ENCODE measurements at regions not wholly inside any gene's neighbourhood (a gene's known extent, or its start where the extent isn't known, plus 50 kb on each side); places are given as distances from the start of the nearest gene placed in this dataset.

DNA sequence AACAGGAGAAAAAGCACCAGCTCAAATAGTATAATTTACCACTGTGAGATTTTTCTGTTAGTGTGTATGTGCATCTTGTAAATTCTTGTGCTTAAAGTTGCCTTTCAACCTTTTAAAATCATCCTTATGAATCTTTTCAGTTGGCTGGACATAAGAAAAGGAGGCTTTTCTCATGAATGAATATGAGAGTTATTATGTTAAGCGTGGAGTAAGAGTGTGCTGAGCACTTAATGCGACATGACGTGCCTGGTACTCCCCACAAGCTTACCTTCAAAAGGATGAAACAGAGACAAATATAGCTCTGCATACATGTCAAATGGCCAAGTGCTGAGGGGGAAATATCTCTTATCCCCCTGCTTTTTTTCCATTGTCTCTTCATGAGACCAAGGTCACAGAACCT is 85.3 kb upstream of the ADGRL2 start:
- Histone ChIP-seq H2AFZ (ENCODE audit: low read length) (no peak overlapping the region), H3K4me3 (replicated peaks in 1 of 3; ENCODE audit: insufficient read depth in 1 of 3, low read depth in 2 of 3, low read length in 3 of 3) (no peak overlapping the region), H3K9me3 (ENCODE audit: low read length) (peaks cover 16% of the 10 kb centered on the region; the same call in 1 of the 2 replicates), H3K27me3 (ENCODE audit: control insufficient read depth in 1 of 2, insufficient read depth in 2 of 2, low read length in 2 of 2) (no peaks in the 10 kb centered on the region; a peak in 1 of 5 replicates), H4K20me1 (ENCODE audit: insufficient read depth, low read length) (no peaks in the 10 kb centered on the region), H3K4me1 (ENCODE audit: insufficient read depth, low read length) (no peaks in the 10 kb centered on the region), H3K27ac (ENCODE audit: extremely low read length, insufficient read depth, low read length) (no peak overlapping the region), H3K36me3 (replicated peaks in 1 of 2; ENCODE audit: control insufficient read depth in 1 of 2, insufficient read depth in 2 of 2, low read length in 2 of 2) (no peaks in the 10 kb centered on the region), H3K4me2 (ENCODE audit: low read depth, low read length) (no peak overlapping the region), H3K9ac (ENCODE audit: insufficient read depth, low read depth, low read length) (no peak overlapping the region), H3K79me2 (ENCODE audit: insufficient read depth, low read length) (no peaks in the 10 kb centered on the region)
- no peak for DNase-seq (ENCODE audit: low spot score)
- CTCF ChIA-PET (ENCODE audit: low intra/inter-chr PET ratio, low total read pairs): no interaction called here
- FAIRE-seq: no peak
- 0% methylated on average over 3 of the region's 3 CpGs for WGBS (ENCODE audit: low lambda C conversion rate)
- no TSS peak for BruUV-seq (replicated peaks)
- intact Hi-C loops (cut with micrococcal nuclease; ENCODE audit: unreplicated experiment): no loop called here
- no peak for ATAC-seq
- TF ChIP-seq, protein P1, sequence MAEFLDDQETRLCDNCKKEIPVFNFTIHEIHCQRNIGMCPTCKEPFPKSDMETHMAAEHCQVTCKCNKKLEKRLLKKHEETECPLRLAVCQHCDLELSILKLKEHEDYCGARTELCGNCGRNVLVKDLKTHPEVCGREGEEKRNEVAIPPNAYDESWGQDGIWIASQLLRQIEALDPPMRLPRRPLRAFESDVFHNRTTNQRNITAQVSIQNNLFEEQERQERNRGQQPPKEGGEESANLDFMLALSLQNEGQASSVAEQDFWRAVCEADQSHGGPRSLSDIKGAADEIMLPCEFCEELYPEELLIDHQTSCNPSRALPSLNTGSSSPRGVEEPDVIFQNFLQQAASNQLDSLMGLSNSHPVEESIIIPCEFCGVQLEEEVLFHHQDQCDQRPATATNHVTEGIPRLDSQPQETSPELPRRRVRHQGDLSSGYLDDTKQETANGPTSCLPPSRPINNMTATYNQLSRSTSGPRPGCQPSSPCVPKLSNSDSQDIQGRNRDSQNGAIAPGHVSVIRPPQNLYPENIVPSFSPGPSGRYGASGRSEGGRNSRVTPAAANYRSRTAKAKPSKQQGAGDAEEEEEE (CRISPR knock-in tag; IDR thresholded peaks at IDR 0.05; ENCODE audit: borderline replicate concordance): no peak
- TF ChIP-seq RFX5 (IDR thresholded peaks at IDR 0.05; ENCODE audit: low read depth, low read length) (no peak), SETDB1 (CRISPR knock-in tag; IDR thresholded peaks at IDR 0.05; ENCODE audit: borderline replicate concordance) (no peak), CREB1 (IDR thresholded peaks at IDR 0.05) (no peak), CREB1 (CRISPR knock-in tag; IDR thresholded peaks at IDR 0.05) (no peak), ZNF790 (CRISPR knock-in tag; IDR thresholded peaks at IDR 0.05; ENCODE audit: borderline replicate concordance) (no peak), TARDBP (CRISPR knock-in tag; IDR thresholded peaks at IDR 0.05) (no peak), RBM22 (optimal IDR thresholded peaks at IDR 0.05; ENCODE audit: low read length) (no peak), ZNF652 (CRISPR knock-in tag; IDR thresholded peaks at IDR 0.05; ENCODE audit: borderline replicate concordance, low read depth) (no peak), JDP2 (CRISPR knock-in tag; IDR thresholded peaks at IDR 0.05; ENCODE audit: borderline replicate concordance) (no peak), NR2F6 (IDR thresholded peaks at IDR 0.05) (no peak), NR2F6 (CRISPR knock-in tag; IDR thresholded peaks at IDR 0.05) (no peak), POLR2AphosphoS5 (IDR thresholded peaks at IDR 0.05; ENCODE audit: low read depth, low read length) (no peak), FOSL2 (CRISPR knock-in tag; IDR thresholded peaks at IDR 0.05) (no peak)
- TF ChIP-seq, protein P2, sequence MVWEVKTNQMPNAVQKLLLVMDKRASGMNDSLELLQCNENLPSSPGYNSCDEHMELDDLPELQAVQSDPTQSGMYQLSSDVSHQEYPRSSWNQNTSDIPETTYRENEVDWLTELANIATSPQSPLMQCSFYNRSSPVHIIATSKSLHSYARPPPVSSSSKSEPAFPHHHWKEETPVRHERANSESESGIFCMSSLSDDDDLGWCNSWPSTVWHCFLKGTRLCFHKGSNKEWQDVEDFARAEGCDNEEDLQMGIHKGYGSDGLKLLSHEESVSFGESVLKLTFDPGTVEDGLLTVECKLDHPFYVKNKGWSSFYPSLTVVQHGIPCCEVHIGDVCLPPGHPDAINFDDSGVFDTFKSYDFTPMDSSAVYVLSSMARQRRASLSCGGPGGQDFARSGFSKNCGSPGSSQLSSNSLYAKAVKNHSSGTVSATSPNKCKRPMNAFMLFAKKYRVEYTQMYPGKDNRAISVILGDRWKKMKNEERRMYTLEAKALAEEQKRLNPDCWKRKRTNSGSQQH (CRISPR knock-in tag; IDR thresholded peaks at IDR 0.05; ENCODE audit: low read depth): no peak
- TF ChIP-seq, protein P3, sequence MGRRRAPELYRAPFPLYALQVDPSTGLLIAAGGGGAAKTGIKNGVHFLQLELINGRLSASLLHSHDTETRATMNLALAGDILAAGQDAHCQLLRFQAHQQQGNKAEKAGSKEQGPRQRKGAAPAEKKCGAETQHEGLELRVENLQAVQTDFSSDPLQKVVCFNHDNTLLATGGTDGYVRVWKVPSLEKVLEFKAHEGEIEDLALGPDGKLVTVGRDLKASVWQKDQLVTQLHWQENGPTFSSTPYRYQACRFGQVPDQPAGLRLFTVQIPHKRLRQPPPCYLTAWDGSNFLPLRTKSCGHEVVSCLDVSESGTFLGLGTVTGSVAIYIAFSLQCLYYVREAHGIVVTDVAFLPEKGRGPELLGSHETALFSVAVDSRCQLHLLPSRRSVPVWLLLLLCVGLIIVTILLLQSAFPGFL (CRISPR knock-in tag; IDR thresholded peaks at IDR 0.05): no peak
- TF ChIP-seq, protein P4, sequence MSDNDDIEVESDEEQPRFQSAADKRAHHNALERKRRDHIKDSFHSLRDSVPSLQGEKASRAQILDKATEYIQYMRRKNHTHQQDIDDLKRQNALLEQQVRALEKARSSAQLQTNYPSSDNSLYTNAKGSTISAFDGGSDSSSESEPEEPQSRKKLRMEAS (IDR thresholded peaks at IDR 0.05): no peak
- TF ChIP-seq, protein P5, sequence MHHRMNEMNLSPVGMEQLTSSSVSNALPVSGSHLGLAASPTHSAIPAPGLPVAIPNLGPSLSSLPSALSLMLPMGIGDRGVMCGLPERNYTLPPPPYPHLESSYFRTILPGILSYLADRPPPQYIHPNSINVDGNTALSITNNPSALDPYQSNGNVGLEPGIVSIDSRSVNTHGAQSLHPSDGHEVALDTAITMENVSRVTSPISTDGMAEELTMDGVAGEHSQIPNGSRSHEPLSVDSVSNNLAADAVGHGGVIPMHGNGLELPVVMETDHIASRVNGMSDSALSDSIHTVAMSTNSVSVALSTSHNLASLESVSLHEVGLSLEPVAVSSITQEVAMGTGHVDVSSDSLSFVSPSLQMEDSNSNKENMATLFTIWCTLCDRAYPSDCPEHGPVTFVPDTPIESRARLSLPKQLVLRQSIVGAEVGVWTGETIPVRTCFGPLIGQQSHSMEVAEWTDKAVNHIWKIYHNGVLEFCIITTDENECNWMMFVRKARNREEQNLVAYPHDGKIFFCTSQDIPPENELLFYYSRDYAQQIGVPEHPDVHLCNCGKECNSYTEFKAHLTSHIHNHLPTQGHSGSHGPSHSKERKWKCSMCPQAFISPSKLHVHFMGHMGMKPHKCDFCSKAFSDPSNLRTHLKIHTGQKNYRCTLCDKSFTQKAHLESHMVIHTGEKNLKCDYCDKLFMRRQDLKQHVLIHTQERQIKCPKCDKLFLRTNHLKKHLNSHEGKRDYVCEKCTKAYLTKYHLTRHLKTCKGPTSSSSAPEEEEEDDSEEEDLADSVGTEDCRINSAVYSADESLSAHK (CRISPR knock-in tag; IDR thresholded peaks at IDR 0.05; ENCODE audit: borderline replicate concordance): no peak
- in situ Hi-C loops (cut with HindIII; ENCODE audit: extremely low pct_ligation_motif_present, low pct_unique_long_range_greater_than_20kb): no loop called here
- POLR2A ChIA-PET: no interaction called here

Data from HepG2 (cell line).